NCI-H446 (cell line): ENCODE measurements at regions not wholly inside any gene's neighbourhood (a gene's known extent, or its start where the extent isn't known, plus 50 kb on each side); places are given as distances from the start of the nearest gene placed in this dataset.
"Not testable (repeated sequence)": the region's sequence is repeated elsewhere in the genome, so short reads cannot be mapped to it uniquely, and the experiment has no call there.

Source experiments
- DNase-seq, 2 experiments: peaks; one replicate each; lab custom pipeline; 2025; lab: John Stamatoyannopoulos, UW

- no peak for DNase-seq
Measured at GRCh38 chr2:239651859-239652258, 251.0 kb upstream of the HDAC4 start.

DNA sequence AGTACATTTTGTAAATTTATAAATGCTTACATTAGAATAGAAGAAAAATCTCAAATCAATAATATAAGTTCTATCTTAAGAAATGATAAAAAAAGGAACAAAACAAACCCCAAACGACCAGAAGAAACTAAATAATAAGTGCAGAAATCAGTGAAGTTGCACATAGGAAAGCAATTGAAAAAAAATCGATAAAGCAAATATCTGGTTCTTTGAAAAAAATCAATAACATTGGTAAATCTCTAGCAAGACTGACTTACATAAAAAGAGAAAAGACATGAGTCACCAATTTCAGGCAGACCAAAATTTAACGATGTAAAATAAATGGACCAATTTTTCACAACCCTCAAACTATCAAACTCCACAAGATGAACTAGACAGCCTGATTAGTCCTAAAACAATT is 249.9 kb upstream of the HDAC4 start:
- DNase-seq: no peak

- no peak for DNase-seq
Measured at GRCh38 chr2:239649309-239649708, 248.5 kb upstream of the HDAC4 start.

- DNase-seq: no peak
Measured at GRCh38 chr2:239648607-239649006, 247.8 kb upstream of the HDAC4 start.

- DNase-seq: no peak
Measured at GRCh38 chr2:239647052-239647819, 246.4 kb upstream of the HDAC4 start.

DNA sequence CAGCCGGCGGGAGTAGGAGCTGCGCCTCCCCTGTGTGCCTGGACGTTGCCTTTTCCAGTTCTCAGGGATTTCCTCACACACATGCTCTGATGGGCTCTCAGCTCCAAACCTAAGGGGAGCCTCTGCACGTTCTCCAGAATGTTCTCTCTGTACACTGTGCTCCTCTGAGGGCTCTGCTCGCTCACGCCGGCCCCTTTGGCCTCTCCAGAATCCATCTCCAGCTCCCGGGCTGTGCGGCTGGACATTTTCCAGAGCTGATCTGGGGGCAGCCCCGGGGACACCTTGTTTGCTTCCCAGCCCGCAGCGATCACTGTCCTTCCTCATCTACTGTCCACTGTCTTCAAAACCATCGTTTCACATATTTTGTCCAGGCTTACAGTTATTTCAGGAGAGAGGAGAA is 245.4 kb upstream of the HDAC4 start:
- no peak for DNase-seq

DNA sequence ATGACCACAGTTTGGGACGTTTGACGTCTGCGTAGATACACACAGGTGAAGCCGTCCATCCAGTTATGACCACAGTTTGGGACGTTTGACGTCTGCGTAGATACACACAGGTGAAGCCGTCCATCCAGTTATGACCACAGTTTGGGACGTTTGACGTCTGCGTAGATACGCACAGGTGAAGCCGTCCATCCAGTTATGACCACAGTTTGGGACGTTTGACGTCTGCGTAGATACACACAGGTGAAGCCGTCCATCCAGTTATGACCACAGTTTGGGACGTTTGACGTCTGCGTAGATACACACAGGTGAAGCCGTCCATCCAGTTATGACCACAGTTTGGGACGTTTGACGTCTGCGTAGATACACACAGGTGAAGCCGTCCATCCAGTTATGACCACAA is 243.8 kb upstream of the HDAC4 start:
- not testable (repeated sequence) for DNase-seq

- no peak for DNase-seq
Measured at GRCh38 chr2:239644011-239644410, 243.2 kb upstream of the HDAC4 start.

DNA sequence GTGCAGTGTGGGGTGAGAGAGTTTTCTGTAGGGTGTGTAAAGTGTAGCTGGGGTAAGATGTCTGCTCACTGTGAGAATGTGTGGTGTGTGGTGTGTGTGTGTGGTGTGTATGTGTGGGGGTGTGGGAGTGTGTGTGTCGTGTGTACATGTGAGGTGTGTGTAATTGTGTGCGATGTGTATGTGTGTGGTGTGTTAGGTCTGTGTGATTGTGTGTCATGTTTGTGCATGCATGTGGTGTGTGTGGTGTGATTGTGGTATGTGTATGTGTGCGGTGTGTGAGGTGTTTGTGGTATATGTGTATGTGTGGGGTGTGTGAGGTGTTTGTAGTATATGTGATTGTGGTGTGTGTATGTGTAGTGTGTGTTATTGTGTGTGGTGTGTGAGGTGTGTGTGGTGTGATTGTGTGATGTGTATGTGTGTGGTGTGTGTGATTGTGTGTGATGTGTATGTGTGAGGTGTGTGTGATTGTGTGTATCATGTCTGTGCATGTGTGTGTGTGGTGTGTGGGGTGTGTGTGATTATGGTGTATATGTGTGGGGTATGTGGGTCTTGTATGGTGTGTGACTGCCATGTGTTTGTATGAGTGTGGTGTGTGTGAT is 241.7 kb upstream of the HDAC4 start:
- no peak for DNase-seq

- not testable (repeated sequence) for DNase-seq
Measured at GRCh38 chr2:239641904-239642303, 241.1 kb upstream of the HDAC4 start.

GRCh38 chr2:239640676-239641578 is 240.1 kb upstream of the HDAC4 start:
- no peak for DNase-seq

- no peak for DNase-seq
Measured at GRCh38 chr2:239640210-239640609, 239.4 kb upstream of the HDAC4 start.

DNA sequence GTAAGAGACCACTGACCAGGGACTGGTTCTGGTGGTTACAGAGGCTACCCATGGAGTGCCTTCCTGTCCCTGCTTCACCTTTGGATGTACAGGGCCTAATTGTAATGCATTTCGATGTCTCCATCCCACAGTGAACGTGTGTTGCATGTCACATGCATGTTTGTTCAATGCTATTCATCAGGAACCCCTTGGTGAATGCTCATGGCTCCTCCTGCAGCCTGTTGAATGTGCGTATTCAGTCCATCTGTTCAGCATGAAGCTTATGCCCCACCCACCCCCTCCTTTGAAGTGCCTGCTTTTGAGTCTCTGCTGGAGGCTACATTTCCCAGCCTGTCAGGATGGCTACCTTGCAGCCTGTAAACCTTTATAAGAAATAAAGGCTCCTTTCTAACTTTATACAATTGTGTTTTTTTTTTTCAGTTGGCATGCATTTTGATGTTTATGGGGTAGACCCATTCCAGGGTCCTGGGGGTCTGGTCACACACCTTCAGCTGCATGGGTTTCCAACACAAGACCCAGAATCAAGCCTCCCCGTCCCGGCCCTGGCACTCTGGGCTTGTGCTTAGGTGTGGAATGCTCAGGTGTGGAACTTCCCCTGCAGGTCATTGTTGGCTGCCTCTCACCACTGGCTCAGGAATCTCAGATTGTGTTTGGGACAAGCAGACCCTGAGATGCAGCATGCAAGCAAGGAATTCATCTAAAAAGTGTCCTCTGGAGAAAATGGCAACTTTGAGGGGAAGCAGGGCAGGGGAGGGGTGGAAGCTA is 238.8 kb upstream of the HDAC4 start:
- no peak for DNase-seq

- no peak for DNase-seq
Measured at GRCh38 chr2:239638376-239638775, 237.6 kb upstream of the HDAC4 start.

DNA sequence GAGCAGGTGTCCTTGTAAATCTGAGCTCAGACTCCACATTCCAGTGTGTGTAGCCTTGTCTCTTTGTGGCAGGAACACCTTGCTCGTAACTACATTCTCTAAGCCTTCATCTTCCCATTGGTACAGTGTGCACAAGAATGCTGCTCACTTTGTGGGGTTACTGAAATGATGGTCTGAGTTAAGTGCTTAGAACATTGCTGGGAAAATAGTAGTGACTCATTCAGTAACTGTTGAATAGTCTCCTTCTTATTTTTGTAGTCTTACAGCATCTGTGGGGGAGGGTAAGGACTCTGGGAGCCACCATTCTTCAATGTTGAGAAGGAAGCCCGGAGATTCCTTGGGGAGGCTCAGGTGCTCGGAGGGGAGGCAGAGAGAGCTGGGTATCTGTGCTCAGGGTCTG is 236.0 kb upstream of the HDAC4 start:
- DNase-seq: no peak

DNA sequence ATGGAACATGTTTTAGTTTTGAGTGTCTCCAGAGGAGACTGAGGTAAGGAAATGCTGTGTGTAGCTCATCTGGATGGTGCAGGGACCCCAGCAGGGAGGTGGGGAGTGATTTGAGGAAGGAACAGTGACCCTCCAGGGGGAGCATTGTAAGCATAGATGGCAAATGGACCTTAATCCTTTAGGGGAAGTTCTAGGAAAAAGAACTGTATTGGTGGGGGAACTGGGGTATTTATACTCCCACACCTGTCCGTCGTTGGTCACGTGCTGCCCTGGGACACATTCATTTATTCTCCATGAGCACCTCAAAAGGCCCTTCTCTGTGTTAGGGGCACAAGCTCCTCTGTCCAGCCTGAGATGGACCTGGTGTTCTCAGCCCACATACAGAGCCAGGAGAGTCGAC is 233.9 kb upstream of the HDAC4 start:
- no peak for DNase-seq

- DNase-seq: no peak
Measured at GRCh38 chr2:239630618-239631286, 229.9 kb upstream of the HDAC4 start.

GRCh38 chr2:239629926-239630617 is 229.3 kb upstream of the HDAC4 start:
- no peak for DNase-seq

DNA sequence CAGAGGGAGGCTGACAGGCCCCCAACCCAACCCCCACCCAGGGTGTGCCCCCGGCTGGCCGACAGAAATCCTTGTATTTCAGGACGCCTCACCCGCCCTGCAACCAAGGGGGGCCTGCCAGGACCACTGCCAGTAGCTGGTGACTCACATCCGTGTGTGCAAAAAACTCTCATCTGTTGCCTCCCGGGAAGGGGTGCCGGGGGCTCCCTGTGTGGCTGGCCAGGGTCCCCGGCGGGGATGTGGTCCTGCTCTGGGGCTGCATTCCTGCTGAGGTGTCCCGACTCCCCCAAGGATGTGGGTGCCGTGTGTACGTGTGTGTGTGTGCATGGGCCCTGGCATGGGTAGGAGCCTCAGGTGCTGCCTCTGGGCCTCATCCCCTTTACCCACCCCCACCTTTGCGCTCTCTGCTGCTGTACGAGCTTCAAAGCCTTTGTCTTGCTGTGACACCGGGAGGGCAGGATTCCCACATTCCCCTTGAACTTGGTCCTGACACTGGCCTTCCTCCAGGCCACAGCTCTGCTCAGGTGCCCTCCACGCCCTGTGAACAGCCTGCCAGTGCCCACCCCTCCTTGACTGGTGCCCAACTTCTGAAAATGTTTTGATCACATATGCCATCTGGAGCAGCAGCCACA is 226.3 kb upstream of the HDAC4 start:
- DNase-seq: no peak

GRCh38 chr2:239625971-239626734 is 225.3 kb upstream of the HDAC4 start:
- no peak for DNase-seq
